ENCODE measurements at regions not wholly inside any gene's neighbourhood (a gene's known extent, or its start where the extent isn't known, plus 50 kb on each side); places are given as distances from the start of the nearest gene placed in this dataset.

DNA sequence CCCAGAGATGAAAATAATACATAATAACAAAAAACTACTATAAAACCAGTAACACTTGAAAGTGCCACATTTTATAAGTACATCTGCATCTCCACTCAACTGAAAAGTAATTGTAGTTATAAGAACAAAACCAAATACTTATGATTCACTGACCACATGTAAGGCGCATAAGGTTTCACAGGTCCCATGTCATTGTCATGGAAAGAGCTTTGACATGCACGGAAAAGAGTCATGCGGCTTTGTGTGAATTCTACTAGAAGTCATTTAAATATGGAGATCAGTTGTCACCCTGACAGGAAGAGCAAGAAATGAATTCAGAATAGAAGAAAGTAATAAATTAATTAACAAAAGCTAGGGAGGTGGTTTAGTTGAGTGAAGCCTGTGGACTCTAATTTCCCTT lies 459.1 kb downstream of the CDH2 start:
- TF ChIP-seq, protein P1, sequence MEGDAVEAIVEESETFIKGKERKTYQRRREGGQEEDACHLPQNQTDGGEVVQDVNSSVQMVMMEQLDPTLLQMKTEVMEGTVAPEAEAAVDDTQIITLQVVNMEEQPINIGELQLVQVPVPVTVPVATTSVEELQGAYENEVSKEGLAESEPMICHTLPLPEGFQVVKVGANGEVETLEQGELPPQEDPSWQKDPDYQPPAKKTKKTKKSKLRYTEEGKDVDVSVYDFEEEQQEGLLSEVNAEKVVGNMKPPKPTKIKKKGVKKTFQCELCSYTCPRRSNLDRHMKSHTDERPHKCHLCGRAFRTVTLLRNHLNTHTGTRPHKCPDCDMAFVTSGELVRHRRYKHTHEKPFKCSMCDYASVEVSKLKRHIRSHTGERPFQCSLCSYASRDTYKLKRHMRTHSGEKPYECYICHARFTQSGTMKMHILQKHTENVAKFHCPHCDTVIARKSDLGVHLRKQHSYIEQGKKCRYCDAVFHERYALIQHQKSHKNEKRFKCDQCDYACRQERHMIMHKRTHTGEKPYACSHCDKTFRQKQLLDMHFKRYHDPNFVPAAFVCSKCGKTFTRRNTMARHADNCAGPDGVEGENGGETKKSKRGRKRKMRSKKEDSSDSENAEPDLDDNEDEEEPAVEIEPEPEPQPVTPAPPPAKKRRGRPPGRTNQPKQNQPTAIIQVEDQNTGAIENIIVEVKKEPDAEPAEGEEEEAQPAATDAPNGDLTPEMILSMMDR (conservative IDR thresholded peaks at IDR 0.05) = no peak
- no peak for TF ChIP-seq EZH2 (IDR thresholded peaks at IDR 0.05; ENCODE audit: low read depth)

Measured in PC-9 (cell line).